SW 1271 (cell line): ENCODE measurements at regions not wholly inside any gene's neighbourhood (a gene's known extent, or its start where the extent isn't known, plus 50 kb on each side); places are given as distances from the start of the nearest gene placed in this dataset.
"Not testable (repeated sequence)": the region's sequence is repeated elsewhere in the genome, so short reads cannot be mapped to it uniquely, and the experiment has no call there.

Experiments
- DNase-seq, 2 experiments: peaks; one replicate each; lab custom pipeline; 2025; lab: John Stamatoyannopoulos, UW

DNA sequence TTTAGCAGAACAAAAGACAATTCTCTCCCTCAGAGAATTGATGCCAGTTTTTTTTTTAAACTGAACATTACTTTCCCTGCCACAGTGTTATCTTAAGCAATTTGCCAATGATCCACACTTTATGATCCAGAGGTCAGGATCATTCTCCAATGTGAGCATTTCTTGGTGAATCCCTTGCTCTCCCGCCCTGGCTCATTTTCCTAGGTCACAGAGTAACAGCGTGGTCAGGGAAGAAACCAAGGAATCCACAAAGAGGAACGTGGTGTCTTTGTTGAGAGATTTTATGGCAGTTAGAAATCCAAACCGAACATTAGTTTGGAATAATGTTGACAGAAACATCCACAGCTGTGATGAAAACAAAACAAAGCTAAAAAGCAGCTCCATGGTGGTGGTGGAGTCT is 250.3 kb downstream of the TTC32 start:
- no peak for DNase-seq

DNA sequence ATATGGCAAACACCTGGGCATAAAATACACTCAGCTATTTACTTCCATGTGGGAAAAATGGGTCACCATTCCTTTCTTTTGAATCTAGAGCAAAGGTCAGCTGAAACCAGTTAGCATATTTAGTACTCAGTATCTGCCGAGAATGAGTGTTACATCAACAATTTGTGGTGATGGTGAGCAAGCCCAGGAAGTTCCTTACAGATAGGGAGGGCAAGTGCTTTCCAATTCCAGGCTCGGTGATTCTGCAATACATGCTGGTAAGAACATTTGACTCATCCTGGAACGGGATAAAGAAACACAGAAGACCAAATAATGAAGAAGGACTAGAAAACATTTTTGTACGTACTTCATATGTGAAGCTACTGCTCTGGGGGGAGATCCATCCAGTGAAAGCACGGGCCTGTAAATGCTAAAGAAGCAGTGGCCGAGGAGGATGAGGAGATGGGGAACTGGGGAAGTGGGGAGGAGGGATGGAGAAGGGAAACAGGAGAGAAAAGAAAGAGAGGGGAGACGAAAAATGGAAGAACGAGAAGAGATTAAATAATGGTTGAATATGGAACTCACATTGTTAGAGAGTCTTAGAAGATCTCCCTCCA is 251.9 kb downstream of the TTC32 start:
- peak in 1 of 2 experiments; percentile 26 for DNase-seq

DNA sequence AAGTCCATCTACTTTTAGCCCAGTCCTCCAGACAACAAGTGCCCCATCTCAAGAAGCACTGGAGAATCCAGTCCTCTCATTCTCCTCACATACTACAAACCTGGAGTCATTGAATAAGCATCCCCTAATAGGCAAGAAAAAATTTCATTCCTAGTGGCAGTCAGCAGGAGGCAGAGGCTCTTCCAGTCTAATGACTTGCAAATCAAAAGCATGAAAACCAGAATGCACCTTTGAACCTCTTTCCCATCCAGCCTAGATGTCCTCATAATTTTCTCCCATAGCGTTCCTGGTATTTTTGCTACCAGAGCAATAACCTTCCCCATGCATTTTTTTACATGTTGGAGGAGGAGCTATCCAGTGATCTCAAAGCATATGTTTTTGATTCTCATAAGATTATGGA is 252.6 kb downstream of the TTC32 start:
- DNase-seq = no peak

DNA sequence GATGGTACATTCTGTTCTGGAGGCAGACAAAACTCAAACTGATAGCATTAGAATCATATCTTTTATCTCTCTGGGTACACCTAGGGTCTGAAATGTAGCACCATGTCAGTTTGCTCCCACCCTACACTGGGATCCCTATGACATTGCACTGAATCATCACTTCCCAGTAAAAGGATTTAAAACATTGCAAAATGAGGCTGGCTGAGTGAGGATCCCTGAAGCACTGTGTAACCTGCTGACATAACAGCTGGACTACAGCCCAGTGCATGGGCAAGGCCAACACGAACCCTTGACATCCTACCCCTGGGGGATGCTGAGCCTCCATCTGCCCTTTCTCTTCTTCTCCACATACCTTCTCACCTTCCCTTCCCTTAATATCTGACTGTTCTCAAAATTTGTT is 253.2 kb downstream of the TTC32 start:
- DNase-seq = no peak

DNA sequence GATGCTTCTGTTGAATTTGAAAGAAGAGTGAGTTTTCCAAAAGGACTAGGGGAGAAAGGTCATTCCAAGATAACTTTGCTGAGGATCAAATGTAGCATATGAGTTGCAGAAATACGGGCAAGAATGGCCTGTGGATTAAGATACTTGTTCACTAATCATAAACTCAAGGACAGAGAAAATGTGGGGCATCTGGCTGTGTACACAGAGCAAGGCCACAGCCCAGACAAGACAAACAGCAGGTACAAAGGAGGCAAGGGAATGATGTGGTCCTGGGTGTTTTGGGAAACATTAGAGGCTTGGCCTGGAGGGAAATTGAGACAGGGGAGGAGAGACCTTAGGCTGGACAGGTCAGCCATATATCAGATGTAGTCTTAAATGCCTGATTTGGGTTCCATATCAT is 254.8 kb downstream of the TTC32 start:
- no peak for DNase-seq

DNA sequence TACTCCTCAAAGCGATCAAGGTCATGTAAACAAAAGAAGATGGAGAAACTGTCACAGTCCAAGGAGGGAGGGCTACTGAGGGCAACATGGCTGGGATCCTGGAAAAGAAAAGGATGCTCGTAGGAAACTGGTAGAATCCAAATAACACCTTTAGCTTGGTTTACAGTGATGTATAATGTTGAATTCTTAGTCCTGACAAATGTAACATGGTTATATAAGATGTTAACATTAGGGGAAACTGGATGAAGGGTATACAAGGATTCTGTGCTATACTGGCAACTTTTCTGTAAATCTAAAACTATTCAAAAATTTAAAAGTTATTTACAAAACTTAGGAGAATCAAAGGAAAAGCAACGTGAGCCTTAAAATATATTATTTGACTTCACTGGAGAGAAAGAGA is 257.0 kb downstream of the TTC32 start:
- DNase-seq = no peak

DNA sequence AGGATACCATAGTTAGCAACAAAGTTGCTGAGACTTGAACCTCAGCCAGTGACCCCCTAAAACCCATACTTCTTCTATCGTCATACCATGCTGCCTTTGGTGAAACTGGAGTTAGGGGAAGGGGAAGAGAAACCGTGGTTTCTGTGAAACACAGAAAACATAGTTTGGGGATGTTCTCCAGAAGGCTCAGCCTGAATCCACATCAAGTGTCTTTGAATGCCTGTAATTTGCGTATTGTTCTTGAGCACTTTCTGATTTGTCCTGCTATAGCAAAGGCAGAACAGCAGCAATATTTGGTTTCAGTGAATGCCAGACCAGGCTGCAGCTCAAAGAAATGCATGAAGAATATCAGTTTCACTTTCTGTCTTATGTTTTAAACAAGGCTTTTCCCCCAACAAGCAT is 258.7 kb downstream of the TTC32 start:
- DNase-seq = no peak

DNA sequence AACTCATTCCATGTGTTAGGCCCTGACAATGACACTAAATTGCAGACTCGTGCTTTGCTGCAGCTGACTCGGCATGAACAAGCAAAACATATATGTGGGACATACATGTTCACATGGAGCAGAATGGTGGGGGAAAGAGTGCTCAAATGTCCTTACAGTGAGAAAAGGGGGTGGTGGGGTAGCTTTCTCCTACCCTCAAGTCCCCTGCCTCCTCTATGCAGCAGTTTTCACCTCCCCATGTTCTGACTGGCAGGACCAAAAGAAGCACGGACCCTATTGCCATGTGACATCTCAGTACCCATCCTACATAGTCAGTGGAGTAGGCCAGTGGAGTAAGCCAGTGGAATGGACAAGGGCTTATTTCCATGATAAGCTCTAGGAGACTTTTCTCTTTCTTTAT is 259.3 kb downstream of the TTC32 start:
- no peak for DNase-seq

DNA sequence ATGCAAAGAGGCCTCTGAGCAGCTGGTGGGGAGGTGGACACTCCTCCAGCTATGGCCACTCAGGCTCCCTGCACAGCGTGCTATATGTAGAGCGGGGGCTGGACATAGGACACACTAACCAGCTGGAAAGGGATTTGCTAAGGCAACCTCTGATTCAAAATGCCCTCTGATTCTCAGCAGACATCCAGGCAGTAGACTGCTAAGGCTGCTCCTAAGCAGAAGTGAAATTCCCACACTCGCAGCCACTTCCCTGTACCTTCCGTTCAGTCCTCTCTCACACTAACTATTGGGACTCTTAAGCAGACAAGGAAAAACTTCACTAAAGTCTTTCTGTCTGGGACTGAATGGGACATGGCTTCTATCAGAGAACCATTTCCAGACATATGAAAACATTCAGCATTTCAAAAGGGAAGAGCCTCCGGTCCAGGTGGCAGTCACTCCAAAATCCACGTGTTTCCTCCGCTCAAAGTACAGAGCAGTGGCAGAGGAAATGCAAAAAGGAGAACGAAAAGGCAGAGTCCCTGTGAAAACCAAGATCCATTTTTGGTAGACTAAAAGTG is 265.8 kb downstream of the TTC32 start:
- DNase-seq = no peak

DNA sequence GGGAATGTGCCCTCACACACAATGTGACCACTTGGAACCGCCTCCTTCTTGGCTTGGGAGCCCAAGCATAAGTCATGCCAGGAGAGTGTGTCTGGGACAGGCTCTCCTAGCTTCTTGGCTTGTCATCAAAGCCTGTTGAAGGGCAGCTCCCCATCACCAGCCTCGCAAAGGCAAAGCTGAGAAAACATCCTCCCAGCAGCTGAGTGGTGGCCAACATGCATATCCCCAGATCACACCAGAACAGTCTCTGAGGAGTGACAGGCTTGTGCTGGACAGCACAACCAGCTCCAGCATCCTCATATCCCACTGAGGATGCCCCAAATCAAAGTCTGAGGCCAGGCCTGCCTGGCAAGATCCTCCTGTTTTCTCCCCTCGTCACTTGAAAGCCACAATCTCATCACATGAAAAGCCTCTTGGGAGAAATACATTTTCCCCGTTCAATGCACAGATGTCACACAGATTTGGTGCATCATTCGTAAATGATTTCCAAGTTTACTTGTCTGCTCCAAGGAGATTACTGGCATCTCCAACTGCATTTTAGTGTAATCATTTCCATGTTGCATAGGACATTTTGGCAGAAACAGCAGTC is 269.3 kb downstream of the TTC32 start:
- no peak for DNase-seq

DNA sequence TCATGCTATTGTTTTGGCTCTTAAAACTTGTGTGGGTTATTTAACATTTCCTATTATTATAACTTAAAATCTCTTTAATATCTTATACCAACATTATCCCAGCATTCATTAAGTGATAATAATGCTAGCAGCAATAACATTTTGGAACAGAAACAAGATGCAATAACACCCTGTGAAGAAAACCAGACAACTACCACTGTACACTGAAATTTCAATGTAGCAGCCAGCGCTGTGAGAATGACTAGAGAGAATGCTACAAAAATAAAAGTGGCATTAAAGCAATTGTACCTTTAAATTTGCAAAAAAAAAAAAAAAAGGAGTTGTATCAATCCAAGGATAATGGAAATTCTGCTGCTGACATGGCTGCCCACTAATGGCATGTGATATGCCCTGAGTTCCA is 269.9 kb downstream of the TTC32 start:
- DNase-seq = no peak

DNA sequence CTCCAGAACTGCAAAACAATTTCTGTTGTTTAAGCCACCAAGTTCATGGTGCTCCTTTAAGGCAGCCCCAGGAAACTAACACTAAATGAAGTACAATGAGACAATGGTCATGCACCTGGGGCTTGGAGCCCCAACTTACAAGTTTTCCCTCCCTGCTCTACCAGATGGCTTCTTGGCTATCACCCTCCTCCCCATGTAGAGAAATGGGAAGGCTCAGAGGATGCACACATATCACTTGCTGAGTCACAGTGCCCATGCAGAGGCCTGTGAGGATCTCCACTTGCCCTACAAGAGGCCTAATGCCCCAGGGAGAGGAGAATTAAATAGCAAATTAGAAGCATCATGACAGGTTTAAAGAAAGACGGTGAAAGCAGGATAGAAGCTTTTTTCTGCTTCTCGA is 270.9 kb downstream of the TTC32 start:
- DNase-seq = no peak

DNA sequence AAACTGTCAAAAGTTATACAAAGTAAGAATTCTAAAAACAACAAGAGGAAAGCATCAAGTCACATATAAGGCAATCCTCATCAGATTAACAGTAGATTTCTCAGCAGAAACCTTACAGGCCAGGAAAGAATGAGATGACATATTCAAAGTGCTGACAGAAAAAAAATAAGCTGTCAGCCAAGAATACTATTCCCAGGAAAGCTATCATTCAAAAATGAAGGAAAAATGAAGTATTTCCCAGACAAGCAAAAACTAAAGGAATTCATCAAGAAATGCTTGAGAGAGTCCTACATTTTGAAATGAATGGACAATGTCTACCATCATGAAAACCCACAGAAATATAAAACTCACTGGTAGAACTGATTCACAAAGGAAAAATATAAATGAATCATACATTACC is 268.9 kb upstream of the OSR1 start:
- DNase-seq = no peak

DNA sequence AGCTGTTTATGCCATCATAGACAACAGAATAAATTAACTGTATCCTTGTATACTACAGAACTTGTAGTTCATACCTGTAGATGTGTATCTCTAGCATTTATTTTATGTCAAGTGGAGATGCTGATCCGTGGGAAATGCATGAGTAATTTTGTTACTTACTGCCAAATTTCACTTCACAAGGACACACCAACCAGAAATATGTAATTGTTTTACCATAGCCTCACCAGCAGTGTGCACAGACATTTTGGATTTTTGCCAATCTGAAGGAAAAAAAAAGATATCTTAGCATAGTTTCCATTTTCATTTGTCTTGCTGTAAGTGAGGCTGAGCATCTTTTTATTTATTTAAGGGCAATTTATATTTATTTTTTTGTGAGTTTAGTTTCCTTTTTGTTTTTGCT is 265.1 kb upstream of the OSR1 start:
- DNase-seq = no peak

DNA sequence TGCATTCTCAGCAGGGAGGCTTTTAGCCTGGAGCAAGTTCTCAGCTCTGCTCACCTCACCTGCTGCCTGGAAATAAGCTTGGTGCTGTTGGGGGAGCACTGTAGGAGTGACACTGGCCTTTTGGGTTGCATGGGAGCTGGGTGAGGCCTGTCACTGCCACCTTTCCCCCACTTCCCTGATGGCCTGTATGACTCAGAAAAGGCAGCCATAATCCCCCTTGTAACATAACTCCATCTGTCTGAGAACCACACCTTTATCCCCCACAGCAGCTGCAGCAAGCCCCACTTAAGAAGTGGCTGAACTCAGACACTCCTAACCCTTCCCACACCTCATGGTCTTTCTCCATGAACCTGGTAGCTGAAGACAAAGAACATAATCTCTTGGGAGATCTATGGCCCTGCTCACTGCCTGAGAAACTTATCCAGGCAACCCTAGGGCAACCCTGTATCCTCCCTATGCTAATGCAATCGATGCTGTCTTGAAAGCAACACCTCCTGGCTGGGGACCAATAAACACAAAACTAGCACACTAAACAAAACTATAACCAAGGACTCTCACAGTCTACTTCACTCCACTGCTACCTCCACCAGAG is 258.9 kb upstream of the OSR1 start:
- DNase-seq = no peak

DNA sequence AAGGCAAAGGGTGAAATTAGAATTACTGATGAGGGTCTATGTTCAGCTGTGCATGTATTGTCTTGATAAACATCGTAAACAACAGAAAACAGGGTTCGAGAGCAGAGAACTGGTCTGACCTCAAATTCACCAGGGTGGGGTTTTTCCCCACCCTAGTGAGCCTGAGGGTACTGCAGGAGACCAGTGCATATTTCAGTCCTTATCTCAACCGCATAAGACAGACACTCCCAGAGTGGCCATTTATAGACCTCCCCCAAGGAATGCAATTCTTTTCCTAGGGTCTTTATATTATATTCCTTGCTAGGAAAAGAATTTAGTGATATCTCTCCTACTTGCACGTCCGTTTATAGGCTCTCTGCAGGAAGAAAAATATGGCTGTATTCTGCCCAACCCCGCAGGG is 257.0 kb upstream of the OSR1 start:
- DNase-seq = not testable (repeated sequence)

DNA sequence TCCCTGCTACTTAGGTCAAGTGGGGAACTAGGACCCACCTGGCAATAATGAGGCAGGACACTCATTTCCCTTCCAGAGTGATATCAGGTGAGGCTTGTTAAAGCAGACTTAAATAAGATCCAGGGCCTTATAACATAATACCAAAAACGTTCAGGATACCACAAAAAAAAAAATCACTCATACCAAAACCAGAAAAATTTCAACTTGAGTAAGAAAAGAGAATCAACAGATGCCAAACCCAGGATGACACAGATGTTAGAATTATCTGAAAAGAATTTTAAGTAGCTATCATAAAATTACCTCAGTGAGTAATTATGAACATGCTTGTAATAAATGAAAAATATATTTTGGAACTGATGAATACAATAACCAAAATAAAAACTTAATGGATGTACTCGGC is 255.6 kb upstream of the OSR1 start:
- no peak for DNase-seq

DNA sequence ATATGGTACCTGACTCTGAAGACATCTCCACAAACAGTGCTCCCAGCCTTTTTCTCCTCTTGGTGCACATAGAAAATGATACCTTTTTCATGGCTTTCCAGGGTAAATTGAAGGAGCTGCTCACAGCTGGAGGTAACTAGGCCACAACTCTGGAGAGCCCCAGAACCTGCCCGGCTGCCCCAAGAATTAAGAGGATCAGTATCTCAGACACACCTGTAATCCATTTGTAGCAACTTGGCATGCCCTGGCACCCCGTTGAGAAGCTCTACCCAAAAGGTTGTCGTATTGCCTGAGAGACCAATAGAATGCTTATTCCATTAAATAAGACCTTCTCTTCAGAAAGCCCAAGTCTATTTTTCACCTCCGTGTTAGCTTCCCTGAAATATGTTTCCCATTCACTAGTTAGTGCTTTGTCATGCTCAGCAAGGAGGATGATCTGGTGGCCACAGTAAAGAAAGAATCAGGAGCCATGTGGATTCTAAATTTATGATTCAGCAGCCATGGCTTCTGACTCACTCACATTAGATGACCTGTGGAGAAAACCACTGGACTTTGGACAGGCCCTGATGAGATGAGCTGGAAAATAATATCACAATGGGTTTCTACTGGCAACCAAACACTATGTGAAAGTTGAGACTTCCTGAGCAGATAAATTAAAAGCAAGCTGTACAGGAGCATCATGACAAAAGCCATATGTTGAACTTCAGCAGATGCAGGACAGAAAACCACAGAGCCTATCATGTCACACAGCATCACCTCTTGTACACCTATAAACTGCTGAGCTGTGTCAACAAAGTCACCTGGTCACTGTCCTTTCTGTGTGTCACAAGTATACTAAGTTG is 253.3 kb upstream of the OSR1 start:
- DNase-seq = peak in 1 of 2 experiments; percentile 42

DNA sequence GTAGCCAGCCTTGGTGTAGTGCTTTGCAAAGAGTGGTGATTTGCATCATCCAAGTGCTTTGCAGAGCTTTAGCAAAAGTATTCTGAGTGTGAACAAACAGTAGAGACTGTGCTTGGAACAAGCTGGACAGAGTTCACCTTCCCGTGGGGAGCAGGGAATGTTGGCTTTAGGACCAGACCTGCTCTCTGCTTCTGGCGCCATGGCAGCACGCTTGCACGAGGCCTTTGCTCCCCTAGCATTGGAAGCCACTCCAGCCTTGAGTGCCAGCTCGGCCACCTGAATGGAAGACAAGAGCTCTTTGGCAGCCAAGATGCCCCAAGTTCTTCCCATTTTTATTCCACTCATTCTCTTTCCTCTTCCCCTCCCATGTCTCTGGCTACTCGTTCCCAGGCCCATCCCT is 250.8 kb upstream of the OSR1 start:
- no peak for DNase-seq

DNA sequence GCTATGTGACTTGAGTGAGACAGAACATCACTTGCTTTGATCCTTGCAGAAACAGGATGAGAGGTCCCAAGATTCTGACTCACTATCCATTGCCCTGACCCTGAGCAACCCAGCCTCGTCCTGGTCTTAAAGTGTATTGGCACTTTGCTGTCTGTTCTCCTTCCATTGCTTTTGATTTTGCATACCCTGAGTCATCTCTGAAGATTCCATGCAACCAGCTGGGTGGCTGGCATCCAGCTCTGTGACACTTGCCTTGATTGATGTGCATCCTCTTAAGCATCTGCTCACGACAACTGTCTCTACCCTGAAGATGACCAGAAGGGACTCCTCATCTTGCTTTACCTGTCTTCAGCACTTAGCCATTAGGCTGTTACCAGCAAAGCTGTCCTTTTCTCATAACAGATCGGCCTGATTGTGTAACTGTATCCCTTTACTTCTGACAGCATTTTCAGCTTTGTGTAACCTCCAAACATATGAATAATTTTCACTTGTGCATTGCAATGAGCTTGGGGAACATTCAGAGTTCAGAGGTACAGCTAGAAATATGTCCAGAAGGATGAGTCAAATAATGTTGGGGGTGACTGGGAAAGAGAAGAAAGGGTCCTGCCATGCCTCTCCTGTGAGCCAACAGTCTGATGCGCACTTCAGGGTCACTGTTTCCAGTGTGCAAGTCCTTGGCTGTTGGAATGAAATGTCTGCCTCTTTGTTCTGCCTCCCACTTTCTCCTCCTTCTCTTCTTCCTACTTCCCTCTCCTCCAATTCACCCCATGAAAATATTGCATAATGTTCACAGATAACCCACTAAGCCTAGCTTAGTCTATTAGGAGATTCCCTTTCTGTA is 249.7 kb upstream of the OSR1 start:
- DNase-seq = peak in 1 of 2 experiments; percentile 24

DNA sequence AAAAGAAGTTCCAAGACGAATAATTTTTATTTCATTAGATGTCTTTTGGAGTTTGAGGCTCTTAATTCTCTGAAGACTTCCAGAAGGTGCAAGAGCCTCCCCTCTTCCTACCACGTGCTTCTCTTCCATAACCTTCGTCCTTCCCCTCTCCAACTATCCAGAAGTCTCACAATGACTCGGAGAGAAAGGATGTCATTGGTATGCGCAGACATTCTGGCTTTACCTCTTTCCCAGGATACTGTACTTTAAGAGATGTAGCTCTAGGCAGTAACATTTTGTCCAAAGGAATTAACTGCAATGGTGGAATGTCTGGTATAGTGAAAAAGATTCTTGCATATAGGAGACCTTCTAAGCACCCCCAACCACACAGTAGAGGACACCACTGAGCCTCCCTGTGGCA is 249.0 kb upstream of the OSR1 start:
- peak in 1 of 2 experiments; percentile 20 for DNase-seq

DNA sequence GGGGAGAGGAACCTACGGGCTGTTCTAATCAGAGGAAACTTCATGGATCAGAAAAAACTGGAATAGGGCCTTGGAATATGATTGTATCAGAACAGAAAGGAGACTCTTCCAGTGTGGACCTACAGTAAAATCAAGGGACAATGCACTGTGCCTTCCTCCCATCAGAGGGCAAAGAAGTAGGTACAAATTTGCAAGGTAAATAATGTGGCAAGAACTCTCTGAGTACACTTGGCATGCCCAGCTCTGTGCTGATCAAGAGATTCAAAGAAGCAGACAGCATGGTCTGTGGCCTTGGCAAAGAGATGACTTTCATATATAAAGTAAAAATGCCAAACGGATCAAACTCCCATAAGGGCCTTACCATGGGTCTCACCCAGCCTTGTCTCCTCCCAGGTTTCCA is 242.6 kb upstream of the OSR1 start:
- DNase-seq = no peak
